ENCODE measurements at regions not wholly inside any gene's neighbourhood (a gene's known extent, or its start where the extent isn't known, plus 50 kb on each side); places are given as distances from the start of the nearest gene placed in this dataset.

GRCh38 chr21:32192291-32193097, 86.4 kb downstream of the MIS18A start:
- Histone ChIP-seq H3K4me3 (no peak overlapping the region), H3K9me3 (no peaks in the 10 kb centered on the region), H3K4me1 (no peaks in the 10 kb centered on the region), H3K36me3 (no peaks in the 10 kb centered on the region), H3K27ac (no peak overlapping the region), H3K27me3 (no peaks in the 10 kb centered on the region)
- TF ChIP-seq CTCF (IDR thresholded peaks at IDR 0.05), result no peak
- TF ChIP-seq POLR2A (IDR thresholded peaks at IDR 0.05), result no peak
- DNase-seq, result peak in 1 of 3 donors; percentile 19
- WGBS (ENCODE audit: insufficient coverage, low coverage, low lambda C conversion rate, missing lambda C conversion rate), result 50% methylated on average over 9 of the region's 13 CpGs
- intact Hi-C loops (cut with DNase I), result no loop called here
- ATAC-seq, result no peak

GRCh38 chr21:32190493-32191144, 88.2 kb downstream of the MIS18A start:
- Histone ChIP-seq H3K27ac (no peak overlapping the region), H3K27me3 (no peaks in the 10 kb centered on the region), H3K36me3 (no peaks in the 10 kb centered on the region), H3K9me3 (no peaks in the 10 kb centered on the region), H3K4me3 (no peak overlapping the region), H3K4me1 (no peaks in the 10 kb centered on the region)
- 47% methylated on average over 6 of the region's 9 CpGs for WGBS (ENCODE audit: insufficient coverage, low coverage, low lambda C conversion rate, missing lambda C conversion rate)
- DNase-seq (no peak), ATAC-seq (no peak)
- TF ChIP-seq POLR2A (IDR thresholded peaks at IDR 0.05) (no peak), CTCF (IDR thresholded peaks at IDR 0.05) (no peak)
- intact Hi-C loops (cut with DNase I), result no loop called here

- H3K27ac ChIP-seq, result no peak overlapping the region
- WGBS (ENCODE audit: insufficient coverage, low coverage, low lambda C conversion rate, missing lambda C conversion rate), result 66% methylated on average over 5 of the region's 5 CpGs
- H3K4me1 ChIP-seq, result no peaks in the 10 kb centered on the region
- H3K4me3 ChIP-seq, result no peak overlapping the region
- intact Hi-C loops (cut with DNase I), result no loop called here
- H3K9me3 ChIP-seq, result no peaks in the 10 kb centered on the region
- no peaks in the 10 kb centered on the region for H3K36me3 ChIP-seq
- TF ChIP-seq POLR2A (IDR thresholded peaks at IDR 0.05) (no peak), CTCF (IDR thresholded peaks at IDR 0.05) (no peak)
- DNase-seq (no peak), ATAC-seq (no peak)
- no peaks in the 10 kb centered on the region for H3K27me3 ChIP-seq
Measured at GRCh38 chr21:32189688-32190483, 89.0 kb downstream of the MIS18A start.

GRCh38 chr21:32186804-32187203, 92.0 kb downstream of the MIS18A start:
- H3K4me1 ChIP-seq, result no peaks in the 10 kb centered on the region
- DNase-seq (no peak), ATAC-seq (no peak)
- intact Hi-C loops (cut with DNase I), result no loop called here
- H3K36me3 ChIP-seq, result no peaks in the 10 kb centered on the region
- TF ChIP-seq CTCF (IDR thresholded peaks at IDR 0.05) (no peak), POLR2A (IDR thresholded peaks at IDR 0.05) (no peak)
- H3K27me3 ChIP-seq, result no peaks in the 10 kb centered on the region
- H3K9me3 ChIP-seq, result no peaks in the 10 kb centered on the region
- WGBS (ENCODE audit: insufficient coverage, low coverage, low lambda C conversion rate, missing lambda C conversion rate), result 53% methylated on average over 6 of the region's 8 CpGs
- no peak overlapping the region for H3K27ac ChIP-seq
- H3K4me3 ChIP-seq, result no peak overlapping the region
